ENCODE measurements at regions not wholly inside any gene's neighbourhood (a gene's known extent, or its start where the extent isn't known, plus 50 kb on each side); places are given as distances from the start of the nearest gene placed in this dataset.

DNA sequence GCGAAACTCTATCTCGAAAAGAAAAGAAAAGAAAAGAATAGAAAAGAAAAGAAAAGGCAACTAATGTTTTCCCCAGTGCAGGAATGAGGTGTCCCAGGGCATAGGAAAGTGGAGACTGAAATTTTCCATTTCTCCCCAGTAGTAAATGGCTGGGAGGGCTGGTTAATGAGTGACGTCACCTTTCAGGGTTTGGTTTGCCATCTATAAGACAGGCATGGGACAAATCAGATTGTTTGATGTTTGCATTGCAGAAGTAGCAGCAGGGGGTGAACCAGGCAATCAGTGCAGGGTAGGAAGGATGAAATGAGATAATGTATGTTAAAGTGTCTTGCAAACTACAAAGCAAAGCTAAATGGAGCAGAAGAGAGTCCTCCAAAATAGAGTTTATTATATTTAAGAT lies 533.4 kb downstream of the PKHD1 start:
- no peak overlapping the region for H3K4me3 ChIP-seq (ENCODE audit: low read length)
- no peak for DNase-seq (ENCODE audit: low read depth)
- TF ChIP-seq CTCF (IDR thresholded peaks at IDR 0.05; ENCODE audit: insufficient read depth, low read depth, low read length, missing control alignments) = no peak

GRCh38 chr6:51559059-51559458 lies 528.4 kb downstream of the PKHD1 start:
- DNase-seq (ENCODE audit: low read depth) = peak; percentile 58
- TF ChIP-seq CTCF (IDR thresholded peaks at IDR 0.05; ENCODE audit: insufficient read depth, low read depth, low read length, missing control alignments) = peak; percentile 74
- no peak overlapping the region for H3K4me3 ChIP-seq (ENCODE audit: low read length)

GRCh38 chr6:51562198-51562597 lies 525.2 kb downstream of the PKHD1 start:
- H3K4me3 ChIP-seq (ENCODE audit: low read length) = no peak overlapping the region
- DNase-seq (ENCODE audit: low read depth) = no peak
- TF ChIP-seq CTCF (IDR thresholded peaks at IDR 0.05; ENCODE audit: insufficient read depth, low read depth, low read length, missing control alignments) = no peak

All from epithelial cell of esophagus (primary cell).